ENCODE measurements at regions not wholly inside any gene's neighbourhood (a gene's known extent, or its start where the extent isn't known, plus 50 kb on each side); places are given as distances from the start of the nearest gene placed in this dataset.

DNA sequence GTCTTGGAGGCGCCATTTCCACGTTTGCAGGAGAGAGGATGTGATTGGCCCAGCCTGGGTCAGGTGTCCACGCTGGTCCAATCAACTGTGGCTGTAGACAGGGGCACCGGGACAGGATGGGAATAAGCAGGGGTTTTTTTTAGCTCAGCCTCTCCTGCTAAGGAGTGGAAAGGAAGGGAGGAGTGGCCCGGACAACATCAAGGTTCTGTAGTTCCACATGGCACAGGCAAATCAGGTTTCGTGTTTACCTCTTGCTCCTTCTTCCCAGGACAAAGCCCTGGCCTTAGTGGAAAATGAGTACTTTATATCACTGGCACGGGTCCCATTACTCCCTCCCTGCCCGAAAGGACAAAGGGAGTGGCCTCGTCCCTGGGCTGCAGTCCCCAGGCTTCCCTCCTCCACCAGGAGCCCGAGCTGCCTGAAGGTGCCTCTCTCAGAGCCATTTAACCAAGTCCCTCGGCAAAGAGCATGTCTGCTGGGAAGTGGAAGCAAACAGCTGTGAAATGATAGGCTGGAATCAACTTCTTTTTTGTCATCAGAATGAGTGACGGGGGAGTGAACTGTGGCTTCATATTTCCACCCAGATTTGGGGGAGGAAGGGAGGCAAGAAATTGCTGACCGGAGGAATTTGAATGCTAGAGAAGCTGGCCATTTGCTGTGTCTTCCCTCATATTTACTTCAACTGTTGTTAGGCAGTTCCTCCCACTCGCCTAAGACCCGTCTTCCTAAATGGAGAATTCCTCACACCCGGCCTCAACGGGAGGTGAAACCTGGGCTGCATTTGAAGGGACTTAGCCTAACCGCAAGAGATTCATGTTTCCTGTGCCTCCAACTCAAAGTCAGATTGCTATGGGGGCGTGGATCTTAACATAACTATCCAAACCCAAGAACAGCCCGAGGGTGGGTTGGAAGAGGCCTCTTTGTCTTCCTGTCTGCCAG lies 84.9 kb upstream of the SLC44A3 start:
- no peak for ATAC-seq

DNA sequence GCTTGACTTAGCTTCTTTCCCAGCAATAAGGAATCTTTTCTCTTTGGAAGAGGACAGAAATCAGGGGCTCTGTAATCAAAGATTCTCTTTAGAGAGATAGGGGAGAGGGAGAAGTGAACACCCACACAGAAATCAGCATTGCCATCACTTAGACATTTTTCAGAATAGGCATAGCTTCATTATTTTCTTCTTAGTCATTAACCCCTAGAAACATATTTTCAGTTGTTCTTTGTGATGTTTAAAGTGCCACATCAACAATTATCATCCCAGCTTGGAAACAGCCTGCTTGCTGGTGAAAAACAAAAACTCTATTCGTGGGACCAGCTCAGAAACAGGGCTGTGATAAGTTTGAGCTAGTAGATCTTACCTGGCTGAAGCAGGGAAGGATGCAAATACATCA lies 88.3 kb upstream of the SLC44A3 start:
- ATAC-seq, result no peak

DNA sequence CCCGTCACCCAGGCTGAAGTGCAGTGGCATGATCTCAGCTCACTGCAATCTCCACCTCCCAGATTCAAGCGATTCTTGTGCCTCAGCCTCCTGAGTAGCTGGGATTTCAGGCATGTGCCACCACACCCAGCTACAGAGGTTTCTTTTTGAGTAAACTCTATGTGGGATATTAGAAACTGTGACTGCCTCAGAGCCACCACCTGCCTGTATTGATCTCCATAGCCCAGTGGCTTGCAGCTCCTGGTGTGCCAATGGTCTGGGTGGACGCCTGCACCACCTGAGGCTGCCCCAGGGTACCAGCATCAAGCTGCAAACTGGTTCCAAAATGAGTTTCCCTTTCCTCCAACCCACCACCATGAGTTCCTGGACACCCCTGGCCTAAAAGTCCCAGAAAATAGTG lies 89.7 kb upstream of the SLC44A3 start:
- ATAC-seq, result no peak

GRCh38 chr1:94729267-94729666 lies 90.9 kb upstream of the SLC44A3 start:
- ATAC-seq, result no peak

- peak; percentile 60 for ATAC-seq
These were observed 92.1 kb upstream of the SLC44A3 start for GRCh38 chr1:94727846-94728715.

GRCh38 chr1:94726981-94727685 lies 93.0 kb upstream of the SLC44A3 start:
- ATAC-seq, result no peak

DNA sequence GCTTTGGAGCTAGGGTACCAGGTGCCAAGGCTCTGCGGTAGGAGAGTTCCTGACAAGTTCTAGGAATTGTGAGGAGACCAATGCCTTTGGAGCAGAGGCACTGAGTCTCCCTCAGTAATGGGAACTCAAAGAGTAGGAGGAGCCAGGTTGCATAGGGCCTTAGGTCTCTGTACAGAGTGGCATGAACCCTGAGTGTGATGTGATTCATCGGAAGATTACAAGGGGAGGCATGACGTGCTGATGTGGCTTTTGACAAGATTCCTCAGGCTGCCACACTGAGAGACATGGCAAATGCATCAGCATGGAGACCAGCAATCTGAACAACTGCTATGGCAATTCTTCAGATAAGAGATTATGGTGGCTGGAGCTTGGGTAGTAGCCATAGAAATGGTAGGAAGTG lies 94.6 kb upstream of the SLC44A3 start:
- ATAC-seq, result peak; percentile 40

GRCh38 chr1:94723894-94724293 lies 96.3 kb upstream of the SLC44A3 start:
- no peak for ATAC-seq

- ATAC-seq, result no peak
These were observed 96.7 kb upstream of the SLC44A3 start for GRCh38 chr1:94723463-94723862.

DNA sequence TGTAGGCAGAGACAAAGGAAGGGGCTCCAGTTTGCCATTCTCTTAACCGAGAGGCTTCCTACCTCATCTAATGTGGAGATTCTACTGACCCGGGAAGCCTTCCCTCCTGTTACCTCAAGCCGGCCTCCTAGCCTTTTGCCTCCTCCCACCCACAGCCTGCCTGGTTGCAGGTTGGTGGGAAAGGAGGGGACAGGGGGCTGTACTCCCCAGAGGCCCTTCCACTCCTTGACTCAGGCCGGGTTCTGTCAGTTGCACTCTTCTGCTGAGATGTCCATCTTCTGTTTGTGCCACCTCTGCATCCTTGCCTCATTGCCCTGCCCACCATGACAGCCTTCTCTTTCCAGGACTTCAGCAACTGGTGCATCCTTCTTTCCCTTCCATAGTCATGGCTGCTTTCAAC lies 98.0 kb upstream of the SLC44A3 start:
- ATAC-seq, result no peak

DNA sequence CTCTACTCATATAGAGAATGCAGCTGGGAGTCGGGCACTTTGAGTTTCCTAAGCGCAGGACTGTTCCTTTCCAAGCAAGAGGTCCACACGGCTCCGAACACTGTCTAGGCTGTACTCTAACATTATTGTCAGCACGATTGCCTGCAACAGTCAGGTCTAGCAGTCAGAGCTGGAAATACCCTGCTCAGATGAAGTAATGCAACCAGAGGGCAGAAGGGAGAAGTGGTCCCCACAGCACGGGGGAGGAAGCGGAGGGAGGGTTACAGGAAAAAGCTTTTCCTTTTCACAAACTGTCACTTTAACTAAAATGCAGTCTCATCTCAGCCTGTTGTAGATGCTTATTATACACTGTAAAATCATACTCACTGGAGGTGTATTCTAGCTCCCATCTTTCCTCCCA lies 98.9 kb upstream of the SLC44A3 start:
- no peak for ATAC-seq

GRCh38 chr1:94719926-94720793 lies 100.0 kb upstream of the SLC44A3 start:
- ATAC-seq, result peak; percentile 73

- no peak for ATAC-seq
These were observed 103.2 kb upstream of the SLC44A3 start for GRCh38 chr1:94716965-94717364.

- no peak for ATAC-seq
These were observed 104.8 kb upstream of the SLC44A3 start for GRCh38 chr1:94715321-94715720.

GRCh38 chr1:94714552-94714951 lies 105.6 kb upstream of the SLC44A3 start:
- no peak for ATAC-seq

GRCh38 chr1:94714152-94714551 lies 106.0 kb upstream of the SLC44A3 start:
- ATAC-seq, result no peak

DNA sequence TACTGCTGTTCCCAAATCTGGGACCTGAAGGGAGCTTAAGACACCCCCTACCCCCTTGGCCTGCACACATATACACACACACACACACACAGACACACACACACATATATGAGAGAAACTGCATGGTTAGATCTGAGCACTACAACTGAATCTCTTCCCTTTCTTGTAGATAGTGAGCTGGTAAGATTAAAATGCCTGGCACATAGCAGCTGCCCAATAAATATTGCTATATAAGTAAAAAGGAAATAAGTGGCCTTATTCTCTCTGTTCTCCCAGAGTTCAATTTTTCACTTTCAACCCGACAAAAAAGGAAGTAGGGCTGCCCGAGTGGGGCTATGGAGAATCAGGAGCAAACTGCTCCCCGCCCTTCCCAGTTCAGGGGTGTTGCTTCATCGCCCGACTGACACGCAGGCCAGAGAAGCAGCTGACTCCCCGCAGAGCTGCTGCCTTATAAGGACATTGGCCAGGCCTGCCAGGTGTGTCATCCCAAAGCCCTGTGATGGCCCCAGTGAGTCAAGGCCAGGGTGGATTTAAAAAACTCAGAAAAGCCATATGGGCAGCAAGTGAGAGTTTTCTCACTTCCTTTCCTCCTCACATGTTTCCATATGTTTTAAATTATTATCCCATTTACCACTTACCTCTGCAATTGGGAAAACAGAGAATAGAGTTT lies 106.5 kb upstream of the SLC44A3 start:
- ATAC-seq, result peak; percentile 100

DNA sequence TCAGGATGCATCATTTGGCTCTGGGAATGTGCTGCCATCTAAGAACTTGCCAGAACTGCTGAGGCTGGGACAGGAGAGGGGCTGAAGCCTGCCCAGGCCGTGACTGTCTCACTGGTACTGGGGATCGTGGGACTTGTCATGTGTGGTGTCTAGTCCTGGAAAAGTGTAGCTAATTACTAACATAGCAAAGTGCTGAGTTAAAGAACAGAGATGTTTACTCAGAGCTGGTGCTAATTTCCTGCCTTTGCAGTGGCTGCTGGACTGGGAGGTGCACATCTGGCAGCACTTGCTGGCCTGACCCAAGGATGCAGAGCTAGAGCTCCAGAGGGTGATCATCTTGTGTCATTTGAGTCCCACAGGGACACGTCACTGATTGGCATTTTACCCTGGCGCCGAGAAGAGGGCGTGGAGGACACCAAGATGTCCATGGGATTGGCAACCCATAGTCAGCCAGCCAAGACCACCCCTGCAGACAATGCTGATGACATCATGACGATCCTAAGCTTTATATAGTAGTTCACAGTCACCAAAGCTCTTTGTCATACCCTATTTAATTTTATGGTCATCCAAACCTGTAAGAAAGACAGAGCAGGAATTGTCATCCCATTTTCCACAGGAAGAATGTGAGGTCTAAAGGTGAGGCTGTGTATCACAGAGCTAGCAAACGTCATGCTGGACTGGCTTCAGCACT lies 110.1 kb upstream of the SLC44A3 start:
- ATAC-seq, result no peak

- no peak for ATAC-seq
These were observed 111.3 kb upstream of the SLC44A3 start for GRCh38 chr1:94708811-94709210.

GRCh38 chr1:94708299-94708685 lies 111.9 kb upstream of the SLC44A3 start:
- ATAC-seq, result peak; percentile 44

Data from esophagus mucosa (tissue), 1 donor.